ENCODE measurements at regions not wholly inside any gene's neighbourhood (a gene's known extent, or its start where the extent isn't known, plus 50 kb on each side); places are given as distances from the start of the nearest gene placed in this dataset.

DNA sequence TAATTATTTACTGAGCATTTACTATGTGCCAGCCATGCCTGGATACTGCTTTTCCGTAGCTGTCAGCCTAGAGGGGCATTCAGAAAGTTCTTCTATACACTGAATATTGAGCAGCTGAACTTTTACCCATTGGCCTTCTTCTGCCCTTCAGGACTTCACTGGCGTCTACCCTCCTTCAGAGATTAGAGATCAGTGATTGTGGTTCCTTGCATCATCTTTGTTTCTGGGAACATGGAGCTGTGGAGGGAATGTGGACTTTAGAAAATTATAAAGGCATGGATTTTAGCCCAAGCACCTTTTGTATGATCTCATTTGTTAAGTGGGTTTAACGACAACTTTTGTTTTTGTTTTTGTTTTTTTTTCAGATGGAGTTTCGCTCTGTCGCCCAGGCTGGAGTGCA lies 58.7 kb upstream of the POU3F1 start:
- H2BK120ac ChIP-seq (ENCODE audit: low read depth, low read length, poor library complexity, severe bottlenecking): no peak overlapping the region
- no peak overlapping the region for H3K9ac ChIP-seq (ENCODE audit: extremely low read depth, insufficient read length, low read length)
- no peak overlapping the region for H2AFZ ChIP-seq (ENCODE audit: low read length)
- Mint-ChIP-seq H3K4me1 (peaks cover 9% of the 10 kb centered on the region in 2 experiments; a peak in 3 of 4 replicates), H3K9me3 (peaks cover 0 to 1% of the 10 kb centered on the region in 2 experiments; a peak in 3 of 5 replicates), H3K27me3 (ENCODE audit: low read depth) (peaks cover 4% of the 10 kb centered on the region), H3K27ac (no peak overlapping the region), H3K4me3 (no peak overlapping the region), H3K36me3 (ENCODE audit: insufficient read depth in 1 of 3, low read depth in 3 of 3) (peaks cover 3 to 16% (median 6%) of the 10 kb centered on the region in 3 experiments; a peak in 5 of 7 replicates)
- no peak overlapping the region for H3K14ac ChIP-seq (ENCODE audit: insufficient read depth, low read length)
- H3K4me1 ChIP-seq (ENCODE audit: insufficient read depth, low read length): no peaks in the 10 kb centered on the region
- H3K79me1 ChIP-seq (ENCODE audit: insufficient read depth, low read depth, low read length, poor library complexity, severe bottlenecking): no peaks in the 10 kb centered on the region
- no peaks in the 10 kb centered on the region for H3K23me2 ChIP-seq (ENCODE audit: insufficient read length, low read depth, low read length, poor library complexity, severe bottlenecking)
- H3K27ac ChIP-seq (ENCODE audit: insufficient read length, low read depth, low read length): no peak overlapping the region
- H3K4me2 ChIP-seq (ENCODE audit: insufficient read depth, insufficient read length, low read length): no peak overlapping the region
- no peak overlapping the region for H3K23ac ChIP-seq (ENCODE audit: insufficient read length, low read depth, low read length)
- no peak overlapping the region for H2BK20ac ChIP-seq (ENCODE audit: low read depth, low read length, poor library complexity, severe bottlenecking)
- H3K18ac ChIP-seq (ENCODE audit: insufficient read length, low read depth, low read length): no peak overlapping the region
- H2BK12ac ChIP-seq (ENCODE audit: insufficient read length, low read depth, low read length): no peak overlapping the region
- H3K79me2 ChIP-seq (ENCODE audit: insufficient read depth, low read length): no peaks in the 10 kb centered on the region
- no peak overlapping the region for H4K8ac ChIP-seq (replicated peaks; ENCODE audit: insufficient read length, low read depth, low read length)
- H4K91ac ChIP-seq (ENCODE audit: insufficient read length, low read depth, low read length): no peak overlapping the region
- TF ChIP-seq, protein P1, sequence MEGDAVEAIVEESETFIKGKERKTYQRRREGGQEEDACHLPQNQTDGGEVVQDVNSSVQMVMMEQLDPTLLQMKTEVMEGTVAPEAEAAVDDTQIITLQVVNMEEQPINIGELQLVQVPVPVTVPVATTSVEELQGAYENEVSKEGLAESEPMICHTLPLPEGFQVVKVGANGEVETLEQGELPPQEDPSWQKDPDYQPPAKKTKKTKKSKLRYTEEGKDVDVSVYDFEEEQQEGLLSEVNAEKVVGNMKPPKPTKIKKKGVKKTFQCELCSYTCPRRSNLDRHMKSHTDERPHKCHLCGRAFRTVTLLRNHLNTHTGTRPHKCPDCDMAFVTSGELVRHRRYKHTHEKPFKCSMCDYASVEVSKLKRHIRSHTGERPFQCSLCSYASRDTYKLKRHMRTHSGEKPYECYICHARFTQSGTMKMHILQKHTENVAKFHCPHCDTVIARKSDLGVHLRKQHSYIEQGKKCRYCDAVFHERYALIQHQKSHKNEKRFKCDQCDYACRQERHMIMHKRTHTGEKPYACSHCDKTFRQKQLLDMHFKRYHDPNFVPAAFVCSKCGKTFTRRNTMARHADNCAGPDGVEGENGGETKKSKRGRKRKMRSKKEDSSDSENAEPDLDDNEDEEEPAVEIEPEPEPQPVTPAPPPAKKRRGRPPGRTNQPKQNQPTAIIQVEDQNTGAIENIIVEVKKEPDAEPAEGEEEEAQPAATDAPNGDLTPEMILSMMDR (conservative IDR thresholded peaks at IDR 0.05): no peak
- H3K4ac ChIP-seq (ENCODE audit: low read depth, low read length): no peak overlapping the region
- H3K56ac ChIP-seq (ENCODE audit: insufficient read length, low read depth, low read length): no peak overlapping the region
- no peaks in the 10 kb centered on the region for H3K9me3 ChIP-seq (ENCODE audit: control insufficient read depth, low read depth, low read length)
- no CpG with 5 or more reads among the region's 5 CpGs for WGBS (ENCODE audit: extremely low coverage, insufficient read length, low lambda C conversion rate)
- no peaks in the 10 kb centered on the region for H3K27me3 ChIP-seq (ENCODE audit: insufficient read depth, low read length)
- no peak overlapping the region for H2AK5ac ChIP-seq (ENCODE audit: insufficient read length, low read length)
- DNase-seq: no peak
- H2BK5ac ChIP-seq (ENCODE audit: insufficient read length, low read length): no peak overlapping the region
- no peak overlapping the region for H3T11ph ChIP-seq (ENCODE audit: low read length)
- no peaks in the 10 kb centered on the region for H4K20me1 ChIP-seq (ENCODE audit: control insufficient read depth, insufficient read depth, insufficient read length)
- H4K5ac ChIP-seq (ENCODE audit: insufficient read length, low read depth, low read length): no peak overlapping the region
- H2BK15ac ChIP-seq (ENCODE audit: low read depth, low read length): no peak overlapping the region

Measured in H9 (cell line).